Vagina (tissue), 2 donors: ENCODE measurements at regions not wholly inside any gene's neighbourhood (a gene's known extent, or its start where the extent isn't known, plus 50 kb on each side); places are given as distances from the start of the nearest gene placed in this dataset.

Experiments
- DNase-seq, 2 donors: peaks; one replicate each; pipeline ENCODE4 v3.0.0-alpha.2; 2017; ENCODE audit errors: extremely low spot score in 2 of 2
- H3K27ac ChIP-seq: fragments of 200-600 bp; sonication (generic); one replicate; pipeline ENCODE4 v1.5.1; 2019
- H3K27me3 ChIP-seq: fragments of 200-600 bp; sonication (generic); one replicate; pipeline ENCODE4 v1.5.1; 2019
- H3K36me3 ChIP-seq, 2 donors: fragments of 200-600 bp; sonication (generic); one replicate each; pipeline ENCODE4 v1.5.1; 2017 to 2019
- H3K4me1 ChIP-seq: fragments of 200-600 bp; sonication (generic); one replicate; pipeline ENCODE4 v1.5.1; 2019
- H3K4me3 ChIP-seq, 2 donors: fragments of 200-600 bp; sonication (generic); 1 replicate in 1 of 2; 2 replicates in 1 of 2; pipeline ENCODE4 v1.5.1; 2016 to 2019
- H3K9me3 ChIP-seq: fragments of 200-600 bp; sonication (generic); one replicate; pipeline ENCODE4 v1.5.1; 2019
- CTCF ChIP-seq, 3 experiments: fragments of 450-650 bp in 2 of 3; fragments of 200-600 bp in 1 of 3; sonication (generic) in 1 of 3; IDR thresholded peaks; one replicate each; pipeline ENCODE4 v1.5.1; 2017 to 2019; ENCODE audit warnings: antibody characterized with exemption in 3 of 3, mild to moderate bottlenecking in 2 of 3, moderate library complexity in 2 of 3
- POLR2A ChIP-seq, 2 donors: fragments of 450-650 bp; IDR thresholded peaks; one replicate each; pipeline ENCODE4 v1.6.1; 2017; ENCODE audit warnings: antibody characterized with exemption in 2 of 2, mild to moderate bottlenecking in 2 of 2, moderate library complexity in 2 of 2
- POLR2AphosphoS5 ChIP-seq, 2 donors: sonication (generic); formaldehyde crosslinking; IDR thresholded peaks; one replicate each; pipeline ENCODE4 v1.9.0; 2017; ENCODE audit warnings: antibody characterized with exemption in 2 of 2, mild to moderate bottlenecking in 2 of 2, low read depth in 1 of 2; ENCODE audit not compliant: insufficient read depth in 1 of 2
- intact Hi-C: fragments of 100-400 bp; cut with DNase I; formaldehyde crosslinking; loops from one replicate; pipeline ENCODE4 v1.15.1; 2023

DNA sequence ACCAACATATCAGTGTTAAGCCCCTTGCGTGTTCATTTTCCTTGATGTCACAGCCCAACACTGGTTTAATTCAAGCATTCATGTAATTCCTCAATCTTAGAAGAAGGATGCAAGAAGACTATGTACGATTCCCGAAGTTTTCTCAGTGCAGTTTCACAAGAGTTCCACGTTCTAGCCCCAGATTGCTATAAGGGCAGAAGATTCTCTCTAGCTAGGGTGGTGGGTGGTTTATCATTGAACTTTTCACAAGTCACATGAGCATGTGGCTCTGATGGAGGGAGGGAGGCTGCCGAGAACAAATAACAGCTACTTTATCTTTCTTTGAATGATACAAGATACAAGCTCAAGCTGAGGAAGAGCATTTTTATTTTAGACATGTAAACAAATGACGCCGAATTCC lies 71.9 kb upstream of the NHSL1 start:
- Histone ChIP-seq H3K36me3 (no peaks in the 10 kb centered on the region), H3K4me3 (peak overlapping the region in 1 of 2 donors; percentile 32), H3K4me1 (peaks cover 15% of the 10 kb centered on the region), H3K27me3 (no peaks in the 10 kb centered on the region), H3K9me3 (no peaks in the 10 kb centered on the region), H3K27ac (no peak overlapping the region)
- TF ChIP-seq CTCF (IDR thresholded peaks at IDR 0.05) (no peak), POLR2A (IDR thresholded peaks at IDR 0.05) (no peak), POLR2AphosphoS5 (IDR thresholded peaks at IDR 0.05; ENCODE audit: insufficient read depth in 1 of 2, low read depth in 1 of 2) (no peak)
- intact Hi-C loops = no loop called here
- no peak for DNase-seq

- DNase-seq = no peak
- intact Hi-C loops = no loop called here
- TF ChIP-seq POLR2AphosphoS5 (IDR thresholded peaks at IDR 0.05; ENCODE audit: insufficient read depth in 1 of 2, low read depth in 1 of 2) (no peak), CTCF (IDR thresholded peaks at IDR 0.05) (no peak), POLR2A (IDR thresholded peaks at IDR 0.05) (no peak)
- Histone ChIP-seq H3K9me3 (no peaks in the 10 kb centered on the region), H3K4me1 (peaks cover 15% of the 10 kb centered on the region), H3K4me3 (peak overlapping the region; percentile 25 to 32), H3K27ac (peak overlapping the region; percentile 1), H3K27me3 (no peaks in the 10 kb centered on the region), H3K36me3 (no peaks in the 10 kb centered on the region)
These were observed 72.4 kb upstream of the NHSL1 start for GRCh38 chr6:138571585-138572166.

DNA sequence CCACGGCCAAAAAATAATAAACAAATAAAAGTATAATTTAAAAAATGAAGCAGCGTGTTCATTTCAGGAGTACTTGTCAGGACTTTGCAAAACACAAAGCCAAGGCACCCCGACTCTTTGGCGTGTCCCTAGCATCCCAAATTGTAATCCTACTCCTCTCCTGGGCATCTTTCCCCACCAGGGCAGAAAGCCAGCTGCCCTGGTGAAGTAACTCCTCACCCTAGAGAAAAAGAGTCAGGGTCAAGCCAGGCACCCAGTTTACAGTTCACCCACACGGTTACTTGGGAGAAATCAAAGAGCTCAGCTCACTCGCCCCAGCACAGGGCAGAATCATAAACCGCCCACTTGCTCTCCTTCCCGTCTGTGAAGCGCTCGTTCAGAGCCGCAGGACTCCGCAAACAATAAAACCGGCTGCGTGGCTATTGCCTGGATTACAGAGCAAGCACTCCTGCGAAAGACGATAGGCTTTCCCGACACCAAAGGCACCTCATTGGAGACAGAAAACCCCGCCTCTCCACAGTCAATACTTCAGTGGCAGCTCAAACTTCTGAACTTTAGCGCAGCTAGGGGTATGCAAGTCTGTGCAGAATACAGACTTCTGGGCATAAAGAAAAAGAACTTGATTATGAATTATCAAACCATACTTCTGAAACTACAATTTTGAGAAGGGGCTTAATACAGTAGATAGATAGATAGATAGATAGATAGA lies 73.0 kb upstream of the NHSL1 start:
- TF ChIP-seq POLR2A (IDR thresholded peaks at IDR 0.05) (no peak), POLR2AphosphoS5 (IDR thresholded peaks at IDR 0.05; ENCODE audit: insufficient read depth in 1 of 2, low read depth in 1 of 2) (no peak), CTCF (IDR thresholded peaks at IDR 0.05) (no peak)
- intact Hi-C loops = no loop called here
- Histone ChIP-seq H3K27me3 (no peaks in the 10 kb centered on the region), H3K27ac (peak overlapping the region; percentile 1), H3K36me3 (no peaks in the 10 kb centered on the region), H3K9me3 (no peaks in the 10 kb centered on the region), H3K4me3 (peak overlapping the region; percentile 25 to 32), H3K4me1 (peaks cover 15% of the 10 kb centered on the region)
- DNase-seq = no peak

- H3K27me3 ChIP-seq = no peaks in the 10 kb centered on the region
- H3K36me3 ChIP-seq = no peaks in the 10 kb centered on the region
- DNase-seq = no peak
- intact Hi-C loops = no loop called here
- H3K4me3 ChIP-seq = no peak overlapping the region
- peaks cover 15% of the 10 kb centered on the region for H3K4me1 ChIP-seq
- TF ChIP-seq POLR2A (IDR thresholded peaks at IDR 0.05) (no peak), CTCF (IDR thresholded peaks at IDR 0.05) (no peak), POLR2AphosphoS5 (IDR thresholded peaks at IDR 0.05; ENCODE audit: insufficient read depth in 1 of 2, low read depth in 1 of 2) (no peak)
- no peak overlapping the region for H3K27ac ChIP-seq
- no peaks in the 10 kb centered on the region for H3K9me3 ChIP-seq
These were observed 73.6 kb upstream of the NHSL1 start for GRCh38 chr6:138572885-138573284.

DNA sequence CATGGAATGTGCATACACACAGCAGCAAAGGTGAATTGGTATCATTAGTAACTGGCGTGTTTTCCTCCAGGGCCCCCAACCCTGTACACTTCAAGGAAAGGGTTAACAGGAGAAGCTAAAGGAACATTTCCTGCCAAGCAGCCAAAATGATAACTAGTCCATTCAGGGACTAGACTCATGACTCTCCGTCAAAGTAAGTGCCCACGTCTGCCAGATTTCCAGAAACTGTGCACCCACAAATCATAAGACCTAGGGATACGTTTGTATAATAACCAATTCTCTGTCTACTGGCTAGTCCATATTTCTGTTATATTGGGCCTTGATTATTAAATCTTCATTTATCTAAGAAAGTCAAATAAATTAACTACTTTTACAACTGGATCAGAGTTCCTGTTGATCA lies 76.0 kb upstream of the NHSL1 start:
- no peak for DNase-seq
- Histone ChIP-seq H3K27me3 (no peaks in the 10 kb centered on the region), H3K4me1 (peaks cover 15% of the 10 kb centered on the region), H3K27ac (no peak overlapping the region), H3K36me3 (no peaks in the 10 kb centered on the region), H3K4me3 (no peak overlapping the region), H3K9me3 (no peaks in the 10 kb centered on the region)
- intact Hi-C loops = no loop called here
- TF ChIP-seq CTCF (IDR thresholded peaks at IDR 0.05) = no peak
- no peak for TF ChIP-seq POLR2A (IDR thresholded peaks at IDR 0.05)
- no peak for TF ChIP-seq POLR2AphosphoS5 (IDR thresholded peaks at IDR 0.05; ENCODE audit: insufficient read depth in 1 of 2, low read depth in 1 of 2)
